ENCODE measurements at regions not wholly inside any gene's neighbourhood (a gene's known extent, or its start where the extent isn't known, plus 50 kb on each side); places are given as distances from the start of the nearest gene placed in this dataset.

- DNase-seq (ENCODE audit: low read depth) = no peak
- TF ChIP-seq, protein P1, sequence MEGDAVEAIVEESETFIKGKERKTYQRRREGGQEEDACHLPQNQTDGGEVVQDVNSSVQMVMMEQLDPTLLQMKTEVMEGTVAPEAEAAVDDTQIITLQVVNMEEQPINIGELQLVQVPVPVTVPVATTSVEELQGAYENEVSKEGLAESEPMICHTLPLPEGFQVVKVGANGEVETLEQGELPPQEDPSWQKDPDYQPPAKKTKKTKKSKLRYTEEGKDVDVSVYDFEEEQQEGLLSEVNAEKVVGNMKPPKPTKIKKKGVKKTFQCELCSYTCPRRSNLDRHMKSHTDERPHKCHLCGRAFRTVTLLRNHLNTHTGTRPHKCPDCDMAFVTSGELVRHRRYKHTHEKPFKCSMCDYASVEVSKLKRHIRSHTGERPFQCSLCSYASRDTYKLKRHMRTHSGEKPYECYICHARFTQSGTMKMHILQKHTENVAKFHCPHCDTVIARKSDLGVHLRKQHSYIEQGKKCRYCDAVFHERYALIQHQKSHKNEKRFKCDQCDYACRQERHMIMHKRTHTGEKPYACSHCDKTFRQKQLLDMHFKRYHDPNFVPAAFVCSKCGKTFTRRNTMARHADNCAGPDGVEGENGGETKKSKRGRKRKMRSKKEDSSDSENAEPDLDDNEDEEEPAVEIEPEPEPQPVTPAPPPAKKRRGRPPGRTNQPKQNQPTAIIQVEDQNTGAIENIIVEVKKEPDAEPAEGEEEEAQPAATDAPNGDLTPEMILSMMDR (IDR thresholded peaks at IDR 0.05; ENCODE audit: insufficient read depth, low read depth, low read length, missing control alignments) = no peak
- H3K4me3 ChIP-seq (ENCODE audit: low read length) = no peak overlapping the region
Measured at GRCh38 chr16:35173295-35173694, 1713.9 kb downstream of the TP53TG3F start.

DNA sequence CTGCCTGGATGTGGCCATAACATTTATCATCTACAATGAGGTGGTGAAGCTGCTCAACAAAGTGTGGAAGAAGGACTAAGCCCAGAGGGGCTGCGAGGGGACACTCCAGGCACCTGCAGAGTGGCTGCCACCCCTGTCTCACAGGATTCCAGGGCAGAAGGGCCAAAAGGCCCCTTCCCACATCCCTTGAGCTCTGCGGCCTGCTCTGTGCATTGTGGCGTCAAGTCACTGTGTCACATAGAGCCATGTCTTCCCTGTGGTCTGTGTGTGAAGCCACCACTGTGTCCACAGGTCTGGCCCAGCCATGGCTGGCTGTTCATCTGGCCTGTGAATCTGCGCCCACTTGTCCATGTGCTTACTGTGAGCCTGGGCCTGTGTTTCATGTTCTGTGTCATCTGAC is 1714.6 kb downstream of the TP53TG3F start:
- TF ChIP-seq, protein P1 (IDR thresholded peaks at IDR 0.05; ENCODE audit: insufficient read depth, low read depth, low read length, missing control alignments) = no peak
- no peak for DNase-seq (ENCODE audit: low read depth)
- no peak overlapping the region for H3K4me3 ChIP-seq (ENCODE audit: low read length)

- H3K4me3 ChIP-seq (ENCODE audit: low read length) = no peak overlapping the region
- TF ChIP-seq, protein P1 (IDR thresholded peaks at IDR 0.05; ENCODE audit: insufficient read depth, low read depth, low read length, missing control alignments) = no peak
- DNase-seq (ENCODE audit: low read depth) = no peak
Measured at GRCh38 chr16:35176449-35176848, 1717.0 kb downstream of the TP53TG3F start.

- no peak for DNase-seq (ENCODE audit: low read depth)
- TF ChIP-seq, protein P1 (IDR thresholded peaks at IDR 0.05; ENCODE audit: insufficient read depth, low read depth, low read length, missing control alignments) = no peak
- H3K4me3 ChIP-seq (ENCODE audit: low read length) = no peak overlapping the region
Measured at GRCh38 chr16:35177851-35178250, 1718.4 kb downstream of the TP53TG3F start.

GRCh38 chr16:35180970-35181369 is 1721.6 kb downstream of the TP53TG3F start:
- DNase-seq (ENCODE audit: low read depth) = no peak
- no peak overlapping the region for H3K4me3 ChIP-seq (ENCODE audit: low read length)
- TF ChIP-seq, protein P1 (IDR thresholded peaks at IDR 0.05; ENCODE audit: insufficient read depth, low read depth, low read length, missing control alignments) = no peak

DNA sequence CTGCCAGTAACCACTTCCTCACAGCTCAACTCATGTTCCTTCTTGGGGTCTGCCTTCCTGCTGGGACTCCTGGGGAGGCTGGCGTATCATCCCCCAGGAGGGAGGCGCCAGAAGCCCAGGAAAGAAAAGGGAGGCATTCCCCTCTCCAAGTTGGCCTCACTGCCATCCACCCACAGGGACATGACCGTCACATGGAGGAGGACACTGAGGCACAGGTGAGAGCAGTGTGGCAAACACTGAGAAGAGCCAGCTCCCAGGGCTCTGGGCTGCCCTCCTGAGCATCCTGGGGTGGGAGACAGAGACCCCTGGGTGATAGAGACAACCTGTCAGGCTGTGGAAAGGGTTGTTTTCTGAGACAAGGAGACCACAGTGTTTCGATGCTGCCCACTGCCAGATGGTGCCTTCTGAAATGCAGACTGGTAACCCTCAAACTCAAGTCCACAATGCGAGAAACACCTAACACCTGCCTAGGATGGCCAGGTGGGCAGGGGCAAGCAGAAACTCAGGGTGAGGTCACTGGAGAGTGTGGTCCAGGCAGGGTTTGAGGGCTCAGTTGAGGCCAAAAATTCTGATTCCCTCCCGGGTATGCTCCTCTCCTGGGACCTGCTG is 1722.1 kb downstream of the TP53TG3F start:
- no peak for DNase-seq (ENCODE audit: low read depth)

More for the DNA sequence above, 1722.1 kb downstream of the TP53TG3F start:
- TF ChIP-seq, protein P1 (IDR thresholded peaks at IDR 0.05; ENCODE audit: insufficient read depth, low read depth, low read length, missing control alignments) = no peak
- no peak overlapping the region for H3K4me3 ChIP-seq (ENCODE audit: low read length)
